K562 (cell line): ENCODE measurements at regions not wholly inside any gene's neighbourhood (a gene's known extent, or its start where the extent isn't known, plus 50 kb on each side); places are given as distances from the start of the nearest gene placed in this dataset.

Experiments used
- BHLHE40 ChIP-seq: IDR thresholded peaks from 2 replicates; pipeline ENCODE4 v1.6.1; 2011; ENCODE audit warnings: low read length, improper control_type of control experiment
- TF ChIP-seq, protein P1 (sequence below), 2 experiments: fragments of 450-650 bp in 1 of 2; IDR thresholded peaks; 2 replicates each; pipeline ENCODE4 v1.6.1; 2011 to 2017; ENCODE audit warnings: low read depth in 2 of 2, antibody characterized with exemption in 1 of 2, borderline replicate concordance in 1 of 2, low read length in 1 of 2, mild to moderate bottlenecking in 1 of 2, mixed read lengths in 1 of 2; ENCODE audit not compliant: control insufficient read depth in 1 of 2

DNA sequence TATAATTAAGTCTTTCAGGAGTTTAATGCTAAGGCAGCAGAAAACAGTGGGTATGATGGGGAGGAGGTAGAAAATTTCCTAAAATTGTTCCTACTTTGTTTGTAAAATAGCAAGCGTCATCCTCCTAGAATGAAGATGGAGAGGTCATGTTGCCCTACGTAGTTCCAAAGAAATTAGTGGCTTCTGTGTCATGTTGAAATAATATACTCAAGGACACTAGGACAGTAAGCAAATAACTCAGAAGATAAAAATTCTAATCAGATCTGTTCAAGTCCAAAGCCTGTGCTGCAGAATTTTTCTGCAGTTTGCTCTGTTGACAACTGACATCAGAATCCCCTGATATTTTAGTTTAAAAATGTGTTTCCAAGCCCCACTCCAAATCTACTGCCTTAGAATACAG lies 486.3 kb downstream of the DIRAS2 start:
- TF ChIP-seq BHLHE40 = no peak
- TF ChIP-seq, protein P1, sequence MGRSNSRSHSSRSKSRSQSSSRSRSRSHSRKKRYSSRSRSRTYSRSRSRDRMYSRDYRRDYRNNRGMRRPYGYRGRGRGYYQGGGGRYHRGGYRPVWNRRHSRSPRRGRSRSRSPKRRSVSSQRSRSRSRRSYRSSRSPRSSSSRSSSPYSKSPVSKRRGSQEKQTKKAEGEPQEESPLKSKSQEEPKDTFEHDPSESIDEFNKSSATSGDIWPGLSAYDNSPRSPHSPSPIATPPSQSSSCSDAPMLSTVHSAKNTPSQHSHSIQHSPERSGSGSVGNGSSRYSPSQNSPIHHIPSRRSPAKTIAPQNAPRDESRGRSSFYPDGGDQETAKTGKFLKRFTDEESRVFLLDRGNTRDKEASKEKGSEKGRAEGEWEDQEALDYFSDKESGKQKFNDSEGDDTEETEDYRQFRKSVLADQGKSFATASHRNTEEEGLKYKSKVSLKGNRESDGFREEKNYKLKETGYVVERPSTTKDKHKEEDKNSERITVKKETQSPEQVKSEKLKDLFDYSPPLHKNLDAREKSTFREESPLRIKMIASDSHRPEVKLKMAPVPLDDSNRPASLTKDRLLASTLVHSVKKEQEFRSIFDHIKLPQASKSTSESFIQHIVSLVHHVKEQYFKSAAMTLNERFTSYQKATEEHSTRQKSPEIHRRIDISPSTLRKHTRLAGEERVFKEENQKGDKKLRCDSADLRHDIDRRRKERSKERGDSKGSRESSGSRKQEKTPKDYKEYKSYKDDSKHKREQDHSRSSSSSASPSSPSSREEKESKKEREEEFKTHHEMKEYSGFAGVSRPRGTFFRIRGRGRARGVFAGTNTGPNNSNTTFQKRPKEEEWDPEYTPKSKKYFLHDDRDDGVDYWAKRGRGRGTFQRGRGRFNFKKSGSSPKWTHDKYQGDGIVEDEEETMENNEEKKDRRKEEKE (IDR thresholded peaks at IDR 0.05; ENCODE audit: borderline replicate concordance in 1 of 2, control insufficient read depth in 1 of 2, low read depth in 2 of 2, low read length in 1 of 2) = no peak
